ENCODE measurements at regions not wholly inside any gene's neighbourhood (a gene's known extent, or its start where the extent isn't known, plus 50 kb on each side); places are given as distances from the start of the nearest gene placed in this dataset.

GRCh38 chr5:6115852-6116251 lies 262.5 kb downstream of the MED10 start:
- Histone ChIP-seq H3K4me1 (no peaks in the 10 kb centered on the region), H3K36me3 (ENCODE audit: low read depth, missing control alignments) (no peaks in the 10 kb centered on the region), H3K9me3 (no peaks in the 10 kb centered on the region), H3K27ac (no peak overlapping the region), H3K4me3 (no peak overlapping the region), H3K27me3 (no peaks in the 10 kb centered on the region)
- TF ChIP-seq POLR2A (IDR thresholded peaks at IDR 0.05) (no peak), CTCF (IDR thresholded peaks at IDR 0.05) (no peak)
- intact Hi-C loops (cut with DNase I; ENCODE audit: low total_unique reads) = no loop called here
- peak; percentile 18 for DNase-seq
- WGBS, 2 donors = 37 to 43% methylated on average over 4 of the region's 4 CpGs

GRCh38 chr5:6112538-6112937 lies 265.8 kb downstream of the MED10 start:
- intact Hi-C loops (cut with DNase I; ENCODE audit: low total_unique reads) = no loop called here
- TF ChIP-seq CTCF (IDR thresholded peaks at IDR 0.05) = no peak
- TF ChIP-seq POLR2A (IDR thresholded peaks at IDR 0.05) = no peak

GRCh38 chr5:6112125-6112524 lies 266.2 kb downstream of the MED10 start:
- no peak for DNase-seq
- no peak for TF ChIP-seq CTCF (IDR thresholded peaks at IDR 0.05)
- no peak for TF ChIP-seq POLR2A (IDR thresholded peaks at IDR 0.05)
- Histone ChIP-seq H3K9me3 (no peaks in the 10 kb centered on the region), H3K27ac (no peak overlapping the region), H3K27me3 (no peaks in the 10 kb centered on the region), H3K4me1 (no peaks in the 10 kb centered on the region), H3K36me3 (ENCODE audit: low read depth, missing control alignments) (no peaks in the 10 kb centered on the region), H3K4me3 (no peak overlapping the region)
- WGBS, 2 donors = 79 to 93% methylated on average over 3 of the region's 3 CpGs
- intact Hi-C loops (cut with DNase I; ENCODE audit: low total_unique reads) = no loop called here

More at GRCh38 chr5:6112538-6112937, 265.8 kb downstream of the MED10 start:
- Histone ChIP-seq H3K4me1 (no peaks in the 10 kb centered on the region), H3K36me3 (ENCODE audit: low read depth, missing control alignments) (no peaks in the 10 kb centered on the region), H3K4me3 (no peak overlapping the region), H3K27me3 (no peaks in the 10 kb centered on the region), H3K9me3 (no peaks in the 10 kb centered on the region), H3K27ac (no peak overlapping the region)
- no peak for DNase-seq

GRCh38 chr5:6111131-6111530 lies 267.2 kb downstream of the MED10 start:
- Histone ChIP-seq H3K4me1 (no peaks in the 10 kb centered on the region), H3K9me3 (no peaks in the 10 kb centered on the region), H3K4me3 (no peak overlapping the region), H3K27me3 (no peaks in the 10 kb centered on the region), H3K36me3 (ENCODE audit: low read depth, missing control alignments) (no peaks in the 10 kb centered on the region), H3K27ac (no peak overlapping the region)
- TF ChIP-seq CTCF (IDR thresholded peaks at IDR 0.05) = no peak
- no peak for TF ChIP-seq POLR2A (IDR thresholded peaks at IDR 0.05)
- intact Hi-C loops (cut with DNase I; ENCODE audit: low total_unique reads) = no loop called here
- no peak for DNase-seq
- 91% methylated on average over 6 of the region's 6 CpGs for WGBS, 2 donors

- TF ChIP-seq POLR2A (IDR thresholded peaks at IDR 0.05) = no peak
- TF ChIP-seq CTCF (IDR thresholded peaks at IDR 0.05) = no peak
- Histone ChIP-seq H3K4me3 (no peak overlapping the region), H3K27ac (no peak overlapping the region), H3K36me3 (ENCODE audit: low read depth, missing control alignments) (no peaks in the 10 kb centered on the region), H3K27me3 (no peaks in the 10 kb centered on the region), H3K9me3 (no peaks in the 10 kb centered on the region), H3K4me1 (no peaks in the 10 kb centered on the region)
- WGBS, 2 donors = 81 to 92% methylated on average over 8 of the region's 8 CpGs
- no peak for DNase-seq
- intact Hi-C loops (cut with DNase I; ENCODE audit: low total_unique reads) = no loop called here
These were observed 267.8 kb downstream of the MED10 start for GRCh38 chr5:6110441-6111005.
